Stimulated activated naive CD8-positive, alpha-beta T cell treated with anti-CD3 and anti-CD28 coated beads, Interleukin-15, Interleukin-2, amounts not matched to agents 100 U/mL and 50 U/mL, for 24 hours (primary cell): ENCODE measurements at regions not wholly inside any gene's neighbourhood (a gene's known extent, or its start where the extent isn't known, plus 50 kb on each side); places are given as distances from the start of the nearest gene placed in this dataset.

ENCODE experiments used
- ATAC-seq: fragments of 150-1000 bp; cut with Tn5 transposase; one replicate; pipeline ENCODE4 v1.10.0; 2021
- DNase-seq: peaks from one replicate; pipeline ENCODE4 v3.0.0; 2021

DNA sequence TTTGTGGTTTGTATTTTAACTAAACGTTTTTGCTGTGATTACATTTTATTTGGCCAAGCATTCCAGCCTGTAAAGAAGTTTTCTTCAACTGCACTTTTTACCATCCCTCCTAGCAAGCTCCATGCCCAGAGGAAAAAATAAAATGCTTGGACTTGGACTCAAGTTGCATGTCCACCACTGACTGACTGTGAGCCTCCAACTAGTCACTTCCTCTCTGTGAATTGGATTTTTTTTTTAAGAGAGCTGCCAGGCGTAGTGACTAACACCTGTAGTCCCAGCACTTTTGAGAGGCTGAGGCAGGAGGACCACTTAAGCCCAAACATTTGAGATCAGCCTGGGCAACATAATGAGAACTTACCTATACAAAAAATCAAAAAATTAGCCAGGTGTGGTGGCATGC is 1185.2 kb upstream of the PIK3C3 start:
- DNase-seq, result no peak
- ATAC-seq, result no peak

DNA sequence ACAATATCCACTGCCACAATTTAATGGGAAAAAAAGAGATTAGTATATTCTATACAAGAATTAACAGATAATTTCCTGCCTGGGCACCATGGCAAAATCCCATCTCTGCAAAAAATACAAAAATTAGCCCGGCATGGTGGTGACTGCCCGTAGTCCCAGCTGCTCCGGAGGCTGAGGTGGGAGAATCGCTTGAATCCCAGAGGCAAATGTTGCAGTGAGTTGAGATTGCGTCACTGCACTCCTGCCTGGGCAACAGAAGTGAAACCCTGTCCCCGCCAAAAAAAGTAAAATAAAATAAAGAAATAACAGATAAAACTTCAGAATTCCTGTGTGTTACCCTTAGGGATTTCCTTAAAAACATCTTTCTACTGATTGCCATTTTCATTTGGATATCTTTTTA is 1194.8 kb upstream of the PIK3C3 start:
- DNase-seq (no peak), ATAC-seq (no peak)

DNA sequence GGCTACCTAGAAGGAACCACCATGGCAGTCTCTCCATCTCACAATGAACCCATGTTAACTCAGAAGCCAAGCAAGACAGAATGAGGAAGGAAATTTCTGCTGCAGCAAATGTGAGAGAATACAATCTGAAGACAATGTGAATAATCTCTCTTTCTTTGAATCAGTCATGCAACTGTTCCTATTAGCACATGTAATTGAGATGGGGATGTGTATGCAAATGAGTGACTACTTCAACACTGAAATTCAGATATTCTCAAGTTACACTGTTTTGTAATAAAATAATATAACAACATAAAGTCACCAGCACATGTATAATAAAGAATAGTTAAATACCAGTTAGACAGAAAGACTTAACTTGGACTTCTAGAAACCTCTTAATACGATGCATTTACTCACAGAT is 1200.6 kb upstream of the PIK3C3 start:
- ATAC-seq (no peak), DNase-seq (no peak)

DNA sequence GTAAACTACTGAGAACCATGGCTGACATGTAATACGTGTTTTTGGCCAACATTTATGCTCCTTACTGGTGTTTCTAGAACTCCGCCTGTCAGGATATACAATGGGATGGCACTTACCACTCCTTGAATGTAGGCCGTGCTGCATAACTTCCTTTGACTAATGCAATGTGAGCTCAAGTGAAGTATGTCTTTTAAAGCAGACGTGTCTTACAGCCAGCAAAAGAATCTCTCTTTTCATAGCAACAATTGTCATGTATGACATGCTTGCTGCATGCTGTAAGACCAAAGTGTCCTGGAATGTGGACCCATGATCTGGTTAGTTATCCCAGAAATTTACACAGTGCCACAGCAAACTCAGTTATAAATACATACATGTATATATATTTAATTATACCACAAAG is 1202.7 kb upstream of the PIK3C3 start:
- ATAC-seq (no peak), DNase-seq (no peak)

DNA sequence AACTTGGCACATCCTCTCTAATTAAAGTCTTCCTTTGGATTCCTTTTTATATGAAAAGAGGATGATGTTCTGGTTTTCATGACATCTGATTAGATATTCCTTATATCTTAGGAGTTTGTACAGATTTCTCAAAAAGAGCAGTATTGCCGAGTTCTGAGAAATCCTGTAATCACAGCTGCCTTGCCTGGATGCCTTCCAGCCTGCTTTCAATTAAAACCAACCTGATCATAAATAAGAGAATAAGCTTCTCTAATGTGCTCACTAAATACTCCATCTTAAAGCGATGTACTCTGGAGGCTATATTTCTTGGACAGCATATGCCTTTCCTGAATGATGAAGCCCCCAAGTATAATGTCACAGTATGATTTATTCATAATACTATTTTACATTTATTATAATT is 1203.8 kb upstream of the PIK3C3 start:
- ATAC-seq, result no peak
- no peak for DNase-seq

DNA sequence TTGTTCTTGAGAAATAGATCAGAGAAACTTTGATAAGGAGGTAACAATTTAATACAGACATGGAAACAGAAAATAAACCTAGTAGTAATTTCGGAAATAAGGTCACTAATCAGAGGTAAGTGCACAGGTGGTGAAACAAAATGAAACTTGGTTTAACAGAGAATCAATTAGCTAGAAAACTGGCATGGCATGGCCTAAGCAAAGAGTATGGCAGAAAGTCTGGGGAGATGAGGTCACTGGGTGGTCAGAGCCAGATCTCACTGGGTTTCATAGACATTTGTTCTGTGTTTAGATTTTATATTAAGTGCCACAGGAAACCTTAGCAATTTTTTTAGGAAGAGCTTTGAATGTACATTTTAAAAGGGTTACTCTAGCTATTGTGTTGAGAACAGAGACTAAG is 1216.0 kb upstream of the PIK3C3 start:
- ATAC-seq, result no peak
- DNase-seq, result no peak

GRCh38 chr18:40738321-40738880 is 1216.6 kb upstream of the PIK3C3 start:
- no peak for ATAC-seq
- DNase-seq, result no peak

- no peak for DNase-seq
- no peak for ATAC-seq
These were observed 1246.3 kb upstream of the PIK3C3 start for GRCh38 chr18:40708726-40709125.

DNA sequence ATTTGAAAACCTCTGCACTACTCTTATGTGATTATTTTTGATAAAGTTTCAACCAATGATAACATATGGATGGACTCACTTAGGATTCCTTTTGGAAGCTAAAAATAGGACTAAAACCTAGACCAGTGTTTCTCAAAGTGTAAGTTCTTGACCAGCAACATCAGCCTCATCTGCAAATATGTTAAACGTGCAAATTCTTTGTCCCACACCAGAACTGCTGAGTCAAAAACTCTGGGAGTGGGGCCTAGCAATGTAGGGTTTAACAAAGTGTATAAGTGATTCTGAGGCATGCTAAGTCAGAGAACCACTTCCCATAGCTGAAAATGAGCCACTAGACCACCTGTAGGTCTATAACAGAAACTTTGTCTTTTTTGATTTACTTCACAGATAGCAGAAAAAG is 1247.2 kb upstream of the PIK3C3 start:
- DNase-seq (no peak), ATAC-seq (no peak)

DNA sequence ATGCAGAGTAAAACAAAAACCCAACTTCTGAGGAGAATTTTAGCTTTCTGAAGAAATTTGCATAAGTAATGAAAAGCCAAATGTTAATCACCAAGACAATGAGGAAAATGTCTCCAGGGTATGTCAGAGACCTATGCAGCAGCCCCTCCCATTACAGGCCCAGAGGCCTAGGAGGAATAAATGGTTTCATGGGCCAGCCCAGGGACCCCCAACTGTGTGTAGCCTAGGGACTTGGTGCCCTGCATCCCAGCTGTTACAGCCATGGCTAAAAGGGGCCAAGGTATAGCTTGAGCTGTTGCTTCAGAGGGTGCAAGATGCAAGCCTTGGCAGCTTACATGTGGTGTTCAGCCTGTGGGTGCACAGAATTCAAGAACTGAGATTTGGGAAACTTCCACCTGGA is 1256.9 kb upstream of the PIK3C3 start:
- DNase-seq (no peak), ATAC-seq (no peak)

DNA sequence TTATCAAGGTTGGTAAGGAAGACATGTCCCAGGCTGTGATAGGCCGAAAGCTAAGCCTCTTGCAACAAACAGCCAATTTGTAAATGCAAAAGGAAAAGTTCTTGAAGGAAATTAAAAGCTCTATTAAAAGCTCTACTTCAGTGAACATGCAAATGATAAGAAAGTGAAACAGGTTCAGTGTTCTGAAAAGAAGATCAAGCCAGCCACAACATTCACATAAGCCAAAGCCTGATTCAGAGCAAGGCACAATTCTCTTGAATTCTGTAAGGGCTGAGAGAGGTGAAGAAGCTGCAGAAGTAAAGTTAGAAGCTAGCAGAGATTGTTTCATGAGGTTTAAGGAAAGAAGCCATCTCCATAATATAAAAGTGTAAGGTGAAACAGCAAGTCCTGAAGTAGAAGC is 1259.5 kb upstream of the PIK3C3 start:
- ATAC-seq, result no peak
- no peak for DNase-seq

DNA sequence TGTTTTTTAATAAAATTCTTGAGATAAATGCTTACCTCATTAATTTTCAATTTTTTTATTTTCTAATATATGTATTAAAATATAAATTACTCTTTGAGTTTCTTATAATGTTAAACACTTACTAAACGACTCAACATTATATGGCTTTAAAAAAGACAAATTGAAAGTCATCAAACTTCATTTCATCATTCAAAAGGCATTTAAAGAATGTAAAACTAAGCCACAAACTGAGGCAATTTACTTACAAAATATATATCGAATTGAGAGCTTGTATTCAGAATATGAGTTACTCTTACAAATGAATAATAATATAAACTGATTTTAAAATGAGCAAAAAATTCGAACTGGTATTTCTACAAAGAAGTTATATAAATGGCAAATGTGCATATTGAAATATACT is 1262.2 kb upstream of the PIK3C3 start:
- ATAC-seq (no peak), DNase-seq (no peak)

DNA sequence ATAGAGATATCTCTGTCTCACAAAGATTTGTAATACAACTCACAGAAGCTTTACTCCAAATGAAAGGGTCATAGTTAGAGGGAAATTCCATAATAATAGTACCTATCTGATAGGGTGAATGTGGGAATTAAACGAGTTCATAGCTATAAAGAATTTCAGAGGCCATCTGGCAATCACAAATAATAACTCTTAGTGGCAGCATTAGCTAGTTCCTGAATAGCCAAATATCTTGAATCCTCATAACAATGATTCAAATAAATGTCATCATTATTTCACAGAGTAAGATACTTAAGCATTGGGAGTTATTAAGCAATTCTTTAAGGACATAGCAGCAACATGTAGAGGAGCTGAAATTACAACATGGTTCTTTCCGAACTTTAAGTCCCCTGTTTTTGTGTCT is 1265.0 kb upstream of the PIK3C3 start:
- no peak for DNase-seq
- ATAC-seq, result no peak

GRCh38 chr18:40687399-40687798 is 1267.6 kb upstream of the PIK3C3 start:
- DNase-seq (no peak), ATAC-seq (no peak)

GRCh38 chr18:40686836-40687235 is 1268.2 kb upstream of the PIK3C3 start:
- ATAC-seq, result no peak
- no peak for DNase-seq

- DNase-seq (no peak), ATAC-seq (no peak)
These were observed 1269.8 kb upstream of the PIK3C3 start for GRCh38 chr18:40685219-40685618.

DNA sequence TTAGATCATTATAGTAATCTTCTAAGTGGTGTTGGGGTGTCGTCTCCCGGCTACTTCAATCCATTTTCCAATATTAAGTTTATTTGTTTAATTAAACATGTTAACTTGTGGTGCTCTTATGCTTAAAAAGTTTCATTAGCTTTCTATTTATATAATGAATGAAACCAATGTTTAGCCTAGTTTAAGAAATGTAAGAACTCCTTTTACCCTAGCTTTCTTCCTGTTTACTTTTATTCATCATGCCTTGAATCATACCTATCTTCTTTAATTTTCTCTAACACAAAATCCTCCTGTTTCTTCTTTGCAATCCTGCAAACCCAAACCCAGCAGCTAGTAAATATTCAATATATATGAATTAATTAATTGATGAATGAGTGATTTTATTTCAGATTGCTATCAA is 1276.7 kb upstream of the PIK3C3 start:
- DNase-seq (no peak), ATAC-seq (no peak)

DNA sequence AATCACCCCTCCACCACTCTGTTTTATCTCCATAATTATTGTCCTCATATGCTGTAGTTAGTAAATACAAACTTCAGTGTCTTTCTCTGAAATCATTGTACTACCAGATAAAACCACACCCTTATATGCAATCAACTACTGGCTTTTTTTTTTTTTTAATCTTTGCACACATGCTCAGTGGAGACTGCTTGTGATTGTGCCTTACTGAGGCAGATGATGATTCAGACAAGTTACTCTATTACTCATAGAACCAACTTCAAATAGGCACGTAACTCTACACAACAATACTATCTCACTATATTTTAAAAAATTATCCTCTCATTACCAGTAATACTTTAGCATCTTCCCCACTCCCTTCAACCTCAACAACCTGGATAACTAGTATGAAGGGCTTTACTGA is 1278.4 kb upstream of the PIK3C3 start:
- DNase-seq (no peak), ATAC-seq (no peak)

DNA sequence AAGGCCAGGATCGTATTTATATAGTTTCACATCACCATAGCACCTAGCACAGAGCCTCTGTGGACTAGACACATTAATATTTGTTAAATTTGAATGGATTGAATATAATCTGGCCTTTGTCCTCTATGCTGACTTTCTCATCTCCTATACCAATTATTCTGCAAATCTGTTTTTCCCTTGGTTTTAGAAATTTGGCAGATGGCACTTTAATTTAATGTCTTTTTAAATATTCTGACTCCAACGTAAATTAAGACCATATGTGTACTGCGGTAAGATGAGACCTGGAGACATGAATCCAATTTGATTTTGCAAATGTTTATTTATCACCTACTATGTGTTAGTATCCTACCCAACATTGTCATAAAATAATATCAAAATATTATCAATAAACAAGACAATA is 1281.9 kb upstream of the PIK3C3 start:
- DNase-seq (no peak), ATAC-seq (no peak)

DNA sequence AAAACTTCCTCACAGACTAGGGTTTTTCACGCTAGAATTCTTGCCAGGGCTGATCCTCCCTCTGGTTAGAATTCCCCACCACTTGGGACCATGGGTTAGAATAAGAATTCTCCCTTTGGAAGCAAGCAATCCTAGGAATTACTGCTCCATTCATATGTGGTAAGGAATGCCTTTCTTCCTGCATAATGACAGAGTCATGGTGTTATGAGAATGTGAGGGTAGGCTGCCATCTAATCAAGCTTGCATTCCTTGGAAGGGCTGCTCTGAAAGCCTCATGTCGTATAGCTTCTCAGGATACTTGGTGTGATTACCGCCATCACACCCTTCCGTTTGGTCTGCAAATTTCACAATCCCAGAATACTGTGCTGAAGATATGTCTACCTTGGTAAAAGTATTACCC is 1282.4 kb upstream of the PIK3C3 start:
- DNase-seq (no peak), ATAC-seq (no peak)

DNA sequence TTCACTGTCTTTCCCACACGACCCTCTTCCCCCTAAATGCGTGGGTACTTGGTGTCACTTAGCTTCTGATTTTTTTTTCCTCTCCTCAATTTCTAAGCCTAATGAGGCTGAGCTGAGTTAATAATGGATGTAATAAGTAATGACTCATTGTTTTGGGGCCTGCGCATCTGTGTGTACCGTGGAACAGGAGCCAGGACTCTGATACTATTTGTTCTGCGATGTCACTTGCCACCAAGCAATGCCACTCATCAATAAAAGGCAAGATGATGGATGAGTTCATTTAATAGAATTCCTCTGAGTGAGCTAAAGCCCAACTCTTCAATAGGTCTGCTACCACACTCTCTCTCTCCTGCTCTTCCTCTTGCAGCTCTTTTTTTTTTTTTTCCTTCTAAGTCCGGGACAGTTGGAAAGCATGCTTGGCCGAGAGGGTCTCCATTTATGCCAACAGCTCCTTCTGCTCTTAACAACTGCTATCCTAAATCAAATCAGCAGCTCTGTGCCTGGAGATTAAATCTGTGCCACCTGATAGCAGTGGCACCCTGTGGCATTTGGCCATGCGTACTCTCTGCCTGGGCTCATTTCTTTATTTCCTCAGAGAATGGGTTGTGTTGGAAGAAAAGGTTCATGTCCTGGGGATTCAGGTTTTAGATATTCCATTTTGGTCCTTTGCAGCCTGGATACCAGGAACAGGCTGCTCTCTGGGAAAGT is 1284.2 kb upstream of the PIK3C3 start:
- ATAC-seq (no peak), DNase-seq (no peak)

- ATAC-seq (no peak), DNase-seq (no peak)
These were observed 1292.1 kb upstream of the PIK3C3 start for GRCh38 chr18:40662898-40663437.

DNA sequence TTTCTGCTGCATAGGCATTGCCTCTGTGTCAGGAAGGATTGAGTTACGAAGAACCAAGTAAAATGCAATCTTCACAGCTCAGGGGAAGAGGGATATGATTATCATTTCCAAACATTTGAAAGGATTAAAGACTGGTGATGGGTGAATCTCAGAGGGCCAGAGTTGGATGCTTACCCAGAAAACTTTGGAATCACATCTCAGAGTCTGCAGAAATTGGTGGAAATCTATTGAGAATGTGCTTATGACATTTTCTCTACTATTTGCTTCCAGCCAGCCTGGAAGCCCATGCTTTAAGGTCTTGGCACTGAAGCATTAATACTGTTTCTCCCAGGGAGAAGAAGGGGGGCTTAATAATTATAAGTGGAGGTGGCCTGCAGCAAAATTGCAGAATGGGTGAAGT is 1301.4 kb upstream of the PIK3C3 start:
- ATAC-seq (no peak), DNase-seq (no peak)

DNA sequence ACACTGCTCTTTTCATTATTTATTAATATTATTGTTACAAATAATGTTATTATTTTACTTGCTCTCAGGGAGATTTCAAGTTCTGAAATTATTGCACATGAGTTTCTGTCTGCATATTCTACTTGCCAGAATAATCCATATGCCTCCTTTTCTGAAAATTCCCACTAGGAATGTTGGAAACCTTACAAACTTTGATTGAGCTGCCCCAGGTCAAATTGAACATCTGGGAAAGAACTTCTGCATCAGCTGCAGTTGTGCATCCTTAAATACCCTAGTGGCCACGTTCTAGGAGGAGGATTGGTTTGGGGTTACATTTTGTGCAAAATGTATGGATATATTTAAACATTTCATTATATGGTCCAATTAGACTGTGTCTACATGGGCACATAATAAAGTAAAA is 1302.7 kb upstream of the PIK3C3 start:
- ATAC-seq (no peak), DNase-seq (no peak)
